ENCODE measurements at regions not wholly inside any gene's neighbourhood (a gene's known extent, or its start where the extent isn't known, plus 50 kb on each side); places are given as distances from the start of the nearest gene placed in this dataset.

GRCh38 chr6:143595251-143596036, 82.3 kb upstream of the PHACTR2 start:
- TF ChIP-seq, protein P1, sequence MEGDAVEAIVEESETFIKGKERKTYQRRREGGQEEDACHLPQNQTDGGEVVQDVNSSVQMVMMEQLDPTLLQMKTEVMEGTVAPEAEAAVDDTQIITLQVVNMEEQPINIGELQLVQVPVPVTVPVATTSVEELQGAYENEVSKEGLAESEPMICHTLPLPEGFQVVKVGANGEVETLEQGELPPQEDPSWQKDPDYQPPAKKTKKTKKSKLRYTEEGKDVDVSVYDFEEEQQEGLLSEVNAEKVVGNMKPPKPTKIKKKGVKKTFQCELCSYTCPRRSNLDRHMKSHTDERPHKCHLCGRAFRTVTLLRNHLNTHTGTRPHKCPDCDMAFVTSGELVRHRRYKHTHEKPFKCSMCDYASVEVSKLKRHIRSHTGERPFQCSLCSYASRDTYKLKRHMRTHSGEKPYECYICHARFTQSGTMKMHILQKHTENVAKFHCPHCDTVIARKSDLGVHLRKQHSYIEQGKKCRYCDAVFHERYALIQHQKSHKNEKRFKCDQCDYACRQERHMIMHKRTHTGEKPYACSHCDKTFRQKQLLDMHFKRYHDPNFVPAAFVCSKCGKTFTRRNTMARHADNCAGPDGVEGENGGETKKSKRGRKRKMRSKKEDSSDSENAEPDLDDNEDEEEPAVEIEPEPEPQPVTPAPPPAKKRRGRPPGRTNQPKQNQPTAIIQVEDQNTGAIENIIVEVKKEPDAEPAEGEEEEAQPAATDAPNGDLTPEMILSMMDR (IDR thresholded peaks at IDR 0.05; ENCODE audit: low read depth, low read length) = no peak
- TF ChIP-seq EZH2phosphoT487 (IDR thresholded peaks at IDR 0.05; ENCODE audit: low read depth) = no peak

Data from OCI-LY3 (cell line).